ENCODE measurements at regions not wholly inside any gene's neighbourhood (a gene's known extent, or its start where the extent isn't known, plus 50 kb on each side); places are given as distances from the start of the nearest gene placed in this dataset.
A peak's percentile ranks its signal among the peaks of the same experiment; 100 is the strongest.

DNA sequence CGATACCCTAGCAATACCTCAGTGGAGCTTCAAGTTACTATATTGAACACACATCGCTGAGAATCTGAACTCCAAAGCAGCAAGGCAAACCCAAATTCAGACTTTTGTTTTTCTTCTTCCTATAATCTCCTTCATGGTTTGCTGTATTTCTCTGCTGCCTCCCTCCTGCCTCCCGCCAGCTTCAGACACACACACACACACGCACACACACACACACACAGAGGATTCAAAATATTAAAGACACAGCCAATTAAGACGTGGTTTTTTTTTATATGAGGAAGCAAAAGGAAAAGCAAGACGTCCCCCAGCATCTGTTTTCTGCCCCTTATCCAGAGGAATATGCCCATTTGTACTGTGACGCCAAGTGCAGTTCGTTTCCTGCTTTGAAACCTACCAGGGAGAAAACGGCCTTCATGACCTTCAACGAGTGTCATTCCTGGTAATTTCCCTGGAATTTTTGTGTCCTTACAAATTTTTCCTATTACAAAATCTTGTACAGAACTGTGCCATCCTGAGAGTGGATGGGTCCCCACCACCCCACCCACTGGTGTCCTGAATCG lies 547.9 kb upstream of the ID2 start:
- DNase-seq, result no peak

- no peak for DNase-seq
Measured at GRCh38 chr2:8134473-8134932, 547.4 kb upstream of the ID2 start.

- no peak for DNase-seq
Measured at GRCh38 chr2:8134985-8135682, 546.7 kb upstream of the ID2 start.

GRCh38 chr2:8137801-8138200 lies 544.1 kb upstream of the ID2 start:
- no peak for DNase-seq

DNA sequence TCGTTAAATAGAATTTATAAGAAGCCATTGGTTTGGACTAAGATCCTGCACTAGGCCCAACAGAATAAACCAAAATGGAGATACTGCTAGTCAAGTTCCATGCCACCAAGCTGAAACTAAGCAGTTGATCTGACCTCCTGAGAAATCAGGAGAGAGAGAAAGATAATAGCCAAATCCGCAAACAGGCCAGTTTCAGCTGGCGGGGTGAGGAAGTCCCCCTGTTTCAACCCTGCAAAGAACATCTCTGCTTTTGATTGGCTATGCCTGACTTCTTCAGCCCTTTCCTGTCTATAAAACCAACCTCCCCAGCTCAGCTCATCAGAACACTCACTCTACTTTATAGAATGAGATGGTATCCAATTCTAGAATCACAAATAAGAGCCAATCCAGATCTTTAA lies 543.3 kb upstream of the ID2 start:
- no peak for DNase-seq

DNA sequence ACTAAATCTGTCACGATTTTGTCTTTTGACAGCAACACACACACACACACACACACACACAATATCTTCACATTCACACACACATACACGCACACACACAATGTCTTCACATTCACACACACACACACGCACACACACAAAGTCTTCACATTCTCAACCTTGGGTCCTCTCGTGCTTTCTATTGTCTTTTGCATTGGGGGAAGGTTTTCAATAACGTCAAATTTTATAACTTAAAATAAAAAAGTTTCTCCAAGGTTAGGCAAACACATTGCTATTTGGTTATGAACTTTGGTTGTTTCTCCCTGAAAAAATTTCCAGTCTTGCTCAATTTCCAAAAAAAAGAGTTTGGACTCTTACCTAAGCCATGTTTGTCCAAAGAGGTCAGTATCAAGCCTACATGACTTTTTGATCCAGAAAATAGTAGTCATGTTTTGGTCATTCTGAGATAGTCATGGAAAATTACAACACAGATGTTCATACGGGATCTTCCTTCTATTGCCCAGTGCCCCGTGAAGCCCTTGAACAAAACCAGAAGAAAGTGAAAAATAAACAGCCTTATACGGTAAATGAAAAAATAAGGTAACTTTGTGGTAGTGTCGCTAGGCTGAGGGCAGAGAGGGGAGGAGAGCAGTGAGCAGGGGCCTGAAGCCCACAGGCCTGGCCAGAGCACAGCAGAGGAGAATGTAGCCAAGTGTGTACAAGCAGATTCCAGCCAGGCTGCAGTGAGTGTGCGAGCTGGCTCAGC lies 542.8 kb upstream of the ID2 start:
- no peak for DNase-seq

GRCh38 chr2:8139668-8140200 lies 542.1 kb upstream of the ID2 start:
- peak; percentile 26 to 29 for DNase-seq

GRCh38 chr2:8141079-8141707 lies 540.7 kb upstream of the ID2 start:
- no peak for DNase-seq

GRCh38 chr2:8141780-8142179 lies 540.1 kb upstream of the ID2 start:
- DNase-seq, result no peak

DNA sequence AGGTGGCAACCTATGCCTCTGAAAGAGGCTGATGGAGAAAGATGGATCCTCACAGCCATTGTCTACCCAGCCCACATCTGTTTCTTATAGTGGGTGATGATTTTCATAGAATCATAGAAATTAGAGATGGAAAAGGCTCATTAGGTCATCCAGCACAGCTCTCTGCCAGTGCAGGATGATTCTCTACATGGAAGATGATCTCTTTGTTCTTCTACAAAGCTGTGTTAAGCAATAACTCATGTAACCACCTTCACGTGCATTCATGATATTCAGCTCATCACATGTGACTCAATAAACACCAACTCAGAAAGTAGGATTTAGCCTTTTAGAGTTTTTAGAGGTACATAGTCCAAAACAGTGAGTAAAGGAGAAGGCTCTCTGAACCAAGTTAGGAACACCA lies 539.4 kb upstream of the ID2 start:
- DNase-seq, result no peak

DNA sequence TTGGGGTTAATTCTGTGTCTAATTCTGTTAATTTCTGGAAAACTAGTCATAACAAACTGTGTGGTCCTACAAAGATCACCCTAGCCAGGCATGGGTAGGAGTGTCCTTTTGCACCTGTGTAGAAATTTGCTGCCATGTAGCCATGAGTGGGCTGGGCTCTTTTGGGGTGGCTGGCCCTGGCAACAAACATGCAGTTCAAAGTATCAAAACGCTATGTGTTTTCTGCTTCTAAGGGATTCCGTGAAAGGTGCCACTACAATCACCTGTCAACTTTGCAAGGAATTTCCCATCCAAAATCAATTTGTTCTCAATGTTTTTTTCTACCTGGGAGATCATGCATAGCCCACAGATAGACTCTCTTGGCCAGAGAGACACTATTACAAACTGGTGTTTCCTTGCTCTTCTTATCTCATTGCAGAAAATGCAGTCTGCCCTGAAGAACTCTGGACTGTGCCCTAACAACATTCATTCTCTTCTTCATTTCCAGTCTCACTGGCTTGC lies 537.7 kb upstream of the ID2 start:
- no peak for DNase-seq

- DNase-seq, result no peak
Measured at GRCh38 chr2:8144785-8145184, 537.1 kb upstream of the ID2 start.

DNA sequence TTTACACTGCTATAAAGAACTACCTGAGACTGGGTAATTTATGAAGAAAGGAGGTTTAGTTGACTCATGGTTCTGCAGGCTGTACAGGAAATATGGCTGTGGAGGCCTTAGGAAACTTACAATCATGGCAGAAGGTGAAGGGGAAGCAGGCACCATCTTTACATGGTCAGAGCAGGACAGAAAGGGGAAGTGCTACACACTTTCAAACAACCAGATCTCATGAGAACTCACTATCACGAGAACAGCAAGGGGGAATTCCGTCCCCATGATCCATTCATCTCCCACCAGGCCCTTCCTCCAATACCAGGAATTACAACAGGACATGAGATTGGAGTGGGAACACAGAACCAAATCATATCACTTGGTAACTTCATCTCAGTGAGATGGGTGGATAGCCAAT lies 536.5 kb upstream of the ID2 start:
- DNase-seq, result peak in 1 of 2 experiments; percentile 13

DNA sequence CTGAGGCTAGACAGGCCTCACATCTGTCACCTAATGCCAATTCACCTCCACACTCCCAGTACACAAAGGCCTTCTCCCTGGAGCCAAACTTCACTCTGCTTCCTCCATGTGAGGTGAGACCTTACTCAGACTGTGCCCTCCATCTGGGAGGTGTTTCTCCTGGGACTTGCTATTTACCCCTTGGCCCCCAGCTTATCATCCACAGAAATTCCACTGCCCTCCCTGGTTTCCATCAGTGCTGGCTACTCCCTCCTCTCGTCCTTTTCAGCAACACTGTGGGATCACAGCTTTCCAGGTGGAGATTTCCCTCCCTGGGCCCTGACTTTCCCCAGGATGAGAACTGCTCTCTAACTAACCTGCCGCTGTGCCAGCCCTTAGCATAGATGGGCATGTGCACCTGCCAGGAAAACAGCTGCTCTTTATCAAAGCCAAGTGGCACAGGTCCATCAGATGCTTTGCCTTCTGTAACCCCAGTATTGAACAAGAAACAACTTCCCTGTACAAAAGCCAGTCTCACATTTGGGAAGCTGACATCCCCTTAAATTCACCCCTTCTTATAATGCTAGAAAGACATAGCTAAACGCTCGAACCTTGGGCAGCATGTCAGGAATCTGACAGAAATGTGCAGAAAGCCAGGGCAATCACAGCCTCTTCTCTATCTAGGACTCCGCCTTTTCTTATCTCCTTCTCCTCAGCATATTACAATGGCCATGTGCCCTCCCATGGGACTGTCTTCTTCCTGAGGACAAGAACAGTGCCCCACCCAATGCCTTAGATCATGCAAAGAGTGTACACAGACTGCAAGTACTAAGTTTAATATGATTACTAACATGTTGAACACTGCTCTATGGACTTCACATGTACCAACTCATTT lies 535.5 kb upstream of the ID2 start:
- no peak for DNase-seq

DNA sequence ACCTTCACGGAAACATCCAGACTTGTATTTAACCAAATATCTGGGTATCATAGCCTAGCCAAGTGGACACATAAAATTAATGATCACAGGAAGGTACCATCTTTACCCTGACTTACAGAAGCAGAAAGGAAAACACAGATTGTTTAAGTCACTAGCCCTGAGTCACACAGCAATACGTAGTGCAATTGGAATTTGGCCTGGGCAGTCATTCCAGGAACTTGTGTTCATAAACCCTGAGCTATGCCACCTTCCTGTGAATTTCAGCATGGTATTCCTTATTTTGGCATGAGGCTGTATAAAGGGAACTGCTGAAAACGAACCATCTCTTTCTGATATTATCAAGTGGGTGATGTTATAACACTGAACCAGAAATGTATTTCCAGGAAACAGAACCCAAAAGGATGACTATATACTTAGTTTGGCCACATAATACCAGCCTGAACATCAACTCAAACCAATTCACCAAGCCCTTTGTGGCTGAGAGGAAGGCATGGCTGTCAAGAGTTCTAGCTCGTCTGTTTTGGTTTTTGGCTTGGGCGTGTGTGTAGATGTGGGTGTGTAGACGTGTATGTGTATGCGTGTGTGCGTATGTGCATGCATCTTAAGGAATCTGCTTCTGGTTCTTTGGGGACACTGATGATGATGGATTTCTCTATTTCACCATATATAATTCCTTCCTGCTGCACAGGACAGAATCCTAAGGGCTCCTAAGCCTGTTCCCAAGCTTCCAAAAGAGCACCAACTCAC lies 533.4 kb upstream of the ID2 start:
- no peak for DNase-seq

- no peak for DNase-seq
Measured at GRCh38 chr2:8149007-8149405, 532.9 kb upstream of the ID2 start.

GRCh38 chr2:8149985-8150539 lies 531.8 kb upstream of the ID2 start:
- DNase-seq, result no peak

DNA sequence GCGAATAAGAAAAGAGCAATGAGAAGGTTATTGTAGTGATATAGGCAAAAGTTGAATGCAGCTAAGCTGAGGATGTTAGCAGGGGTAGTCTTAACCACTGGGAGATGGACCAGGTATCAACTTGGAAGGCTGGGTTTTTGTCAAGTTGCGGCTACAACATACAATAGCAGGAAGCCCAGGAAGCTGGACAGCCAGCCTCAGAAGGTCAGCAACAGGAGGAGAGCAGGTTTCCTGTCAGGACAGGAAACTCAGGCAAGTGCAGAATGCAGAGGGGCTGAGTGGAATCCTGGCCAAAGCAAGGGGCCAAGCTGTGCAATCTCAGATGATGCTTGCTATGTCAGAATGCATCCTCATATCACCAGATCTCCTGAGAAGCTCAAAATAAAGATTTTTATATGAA lies 530.0 kb upstream of the ID2 start:
- DNase-seq, result no peak

GRCh38 chr2:8152392-8153257 lies 529.2 kb upstream of the ID2 start:
- no peak for DNase-seq

- DNase-seq, result no peak
Measured at GRCh38 chr2:8153258-8153718, 528.6 kb upstream of the ID2 start.
